Type B pancreatic cell (in vitro differentiated cells): ENCODE measurements at regions not wholly inside any gene's neighbourhood (a gene's known extent, or its start where the extent isn't known, plus 50 kb on each side); places are given as distances from the start of the nearest gene placed in this dataset.
"Not testable (repeated sequence)": the region's sequence is repeated elsewhere in the genome, so short reads cannot be mapped to it uniquely, and the experiment has no call there.

Experiments
- DNase-seq: peaks from one replicate; pipeline ENCODE4 v3.0.0; 2021; ENCODE audit warnings: mixed read lengths; ENCODE audit not compliant: unreplicated experiment; ENCODE audit errors: extremely low spot score
- H3K27ac Mint-ChIP-seq: 2 replicates; pipeline ENCODE4 v1.8.0; 2021; ENCODE audit warnings: mild to moderate bottlenecking, mixed read lengths
- H3K27me3 Mint-ChIP-seq: 2 replicates; pipeline ENCODE4 v1.8.0; 2021; ENCODE audit warnings: mixed read lengths
- H3K36me3 Mint-ChIP-seq: 2 replicates; pipeline ENCODE4 v1.8.0; 2021; ENCODE audit warnings: mixed read lengths
- H3K4me1 Mint-ChIP-seq: one replicate; pipeline ENCODE4 v1.8.0; 2021; ENCODE audit warnings: mixed read lengths; ENCODE audit not compliant: unreplicated experiment
- H3K4me3 Mint-ChIP-seq: 2 replicates; pipeline ENCODE4 v1.8.0; 2021; ENCODE audit warnings: mild to moderate bottlenecking, mixed read lengths
- H3K9me3 Mint-ChIP-seq: 2 replicates; pipeline ENCODE4 v1.8.0; 2021; ENCODE audit warnings: mixed read lengths
- TF ChIP-seq, protein P1 (sequence below): fragments of 200-600 bp; sonication (generic); conservative IDR thresholded peaks from 2 replicates; pipeline ENCODE4 v1.5.0; 2021; ENCODE audit warnings: antibody characterized with exemption, mild to moderate bottlenecking

DNA sequence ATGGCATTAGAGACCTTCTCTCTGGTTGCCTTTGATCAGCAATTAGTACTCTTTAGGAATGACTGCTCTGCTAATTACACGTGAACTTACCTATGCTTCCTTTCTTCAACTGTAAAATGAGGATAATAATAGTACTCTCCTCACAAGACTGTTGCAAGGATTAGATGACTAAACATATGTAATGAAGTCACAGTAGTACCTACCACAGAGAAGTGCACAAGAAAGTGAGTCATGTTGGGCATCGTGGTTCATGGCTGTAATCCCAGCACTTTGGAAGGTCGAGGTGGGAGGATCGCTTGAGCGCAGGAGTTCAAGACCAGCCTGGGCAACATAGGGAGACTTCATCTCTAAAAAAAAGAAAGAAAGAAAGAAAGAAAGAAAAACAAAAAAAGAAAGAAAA, 68.1 kb upstream of the AK4 start:
- H3K4me1 Mint-ChIP-seq = no peaks in the 10 kb centered on the region
- no peaks in the 10 kb centered on the region for H3K9me3 Mint-ChIP-seq
- H3K36me3 Mint-ChIP-seq = no peaks in the 10 kb centered on the region
- no peak overlapping the region for H3K27ac Mint-ChIP-seq
- H3K27me3 Mint-ChIP-seq = no peaks in the 10 kb centered on the region
- H3K4me3 Mint-ChIP-seq = no peak overlapping the region
- no peak for DNase-seq
- TF ChIP-seq, protein P1, sequence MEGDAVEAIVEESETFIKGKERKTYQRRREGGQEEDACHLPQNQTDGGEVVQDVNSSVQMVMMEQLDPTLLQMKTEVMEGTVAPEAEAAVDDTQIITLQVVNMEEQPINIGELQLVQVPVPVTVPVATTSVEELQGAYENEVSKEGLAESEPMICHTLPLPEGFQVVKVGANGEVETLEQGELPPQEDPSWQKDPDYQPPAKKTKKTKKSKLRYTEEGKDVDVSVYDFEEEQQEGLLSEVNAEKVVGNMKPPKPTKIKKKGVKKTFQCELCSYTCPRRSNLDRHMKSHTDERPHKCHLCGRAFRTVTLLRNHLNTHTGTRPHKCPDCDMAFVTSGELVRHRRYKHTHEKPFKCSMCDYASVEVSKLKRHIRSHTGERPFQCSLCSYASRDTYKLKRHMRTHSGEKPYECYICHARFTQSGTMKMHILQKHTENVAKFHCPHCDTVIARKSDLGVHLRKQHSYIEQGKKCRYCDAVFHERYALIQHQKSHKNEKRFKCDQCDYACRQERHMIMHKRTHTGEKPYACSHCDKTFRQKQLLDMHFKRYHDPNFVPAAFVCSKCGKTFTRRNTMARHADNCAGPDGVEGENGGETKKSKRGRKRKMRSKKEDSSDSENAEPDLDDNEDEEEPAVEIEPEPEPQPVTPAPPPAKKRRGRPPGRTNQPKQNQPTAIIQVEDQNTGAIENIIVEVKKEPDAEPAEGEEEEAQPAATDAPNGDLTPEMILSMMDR = no peak

DNA sequence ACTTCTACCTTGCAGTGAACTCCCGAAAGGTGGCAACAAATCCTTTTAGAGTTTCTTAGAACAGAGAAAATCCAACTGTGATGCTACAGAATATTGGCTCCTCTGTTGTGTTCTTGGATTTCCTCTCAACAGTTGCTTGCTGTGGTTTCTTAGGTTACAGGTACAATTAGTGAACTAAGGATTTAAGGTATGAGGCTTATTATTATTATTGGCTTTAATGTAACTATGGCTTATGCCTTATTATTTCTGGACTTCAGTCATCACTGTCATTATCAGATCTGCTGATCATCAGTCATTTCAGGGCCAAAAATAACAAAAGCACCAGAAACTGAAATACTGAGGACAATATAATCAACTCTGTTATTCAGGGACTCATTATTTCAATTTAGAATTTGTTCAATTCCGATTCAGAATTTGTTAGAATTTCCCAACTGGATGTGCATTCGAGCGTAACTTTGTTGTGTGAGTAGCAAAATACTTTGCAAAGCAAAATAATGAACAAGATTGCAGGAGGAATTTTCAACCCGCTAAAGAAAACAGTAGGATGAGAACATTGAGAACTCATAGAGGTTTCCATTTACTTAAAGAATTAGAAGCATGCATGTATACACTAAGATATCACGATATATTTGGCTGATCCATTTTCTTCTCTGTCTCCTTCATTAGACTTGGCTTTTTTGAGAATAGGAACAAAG, 65.5 kb upstream of the AK4 start:
- Mint-ChIP-seq H3K9me3 (peaks cover 7% of the 10 kb centered on the region), H3K27me3 (peaks cover 4% of the 10 kb centered on the region), H3K4me1 (no peaks in the 10 kb centered on the region), H3K36me3 (no peaks in the 10 kb centered on the region), H3K4me3 (no peak overlapping the region), H3K27ac (no peak overlapping the region)
- TF ChIP-seq, protein P1 = no peak
- DNase-seq = no peak

DNA sequence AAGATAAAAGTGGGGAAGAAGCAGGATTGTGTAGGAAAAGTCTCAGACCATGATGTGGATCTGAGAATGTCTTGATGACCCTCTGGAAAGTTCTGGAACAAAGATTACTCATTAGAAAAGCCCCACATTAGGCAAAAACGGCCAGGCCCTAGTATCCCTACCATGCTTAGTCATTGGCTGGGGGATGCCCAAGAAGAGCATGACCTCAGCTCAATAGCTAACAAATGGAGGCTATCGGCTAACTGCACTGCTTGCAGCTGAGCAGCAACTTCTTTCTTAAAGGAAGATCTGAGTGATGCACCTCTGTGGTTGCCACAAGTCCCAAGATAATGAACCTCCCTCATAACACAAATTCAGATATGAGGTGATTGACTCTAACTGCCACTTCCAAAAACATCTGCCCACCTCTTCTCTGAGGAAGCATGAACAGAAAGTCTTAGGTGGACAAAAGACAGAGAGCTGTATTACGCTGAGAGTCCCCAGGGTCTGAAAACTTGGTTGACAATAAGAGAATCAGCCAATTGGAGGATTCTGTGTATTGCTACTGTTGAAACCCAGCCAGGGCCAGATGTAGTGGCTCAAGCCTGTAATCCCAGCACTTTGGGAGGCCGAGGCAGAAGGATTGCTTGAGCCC, 64.6 kb upstream of the AK4 start:
- no peaks in the 10 kb centered on the region for H3K36me3 Mint-ChIP-seq
- peaks cover 10% of the 10 kb centered on the region for H3K9me3 Mint-ChIP-seq
- H3K4me3 Mint-ChIP-seq = no peak overlapping the region
- no peak overlapping the region for H3K27ac Mint-ChIP-seq
- DNase-seq = no peak
- H3K4me1 Mint-ChIP-seq = no peaks in the 10 kb centered on the region
- TF ChIP-seq, protein P1 = no peak
- H3K27me3 Mint-ChIP-seq = peaks cover 7% of the 10 kb centered on the region

DNA sequence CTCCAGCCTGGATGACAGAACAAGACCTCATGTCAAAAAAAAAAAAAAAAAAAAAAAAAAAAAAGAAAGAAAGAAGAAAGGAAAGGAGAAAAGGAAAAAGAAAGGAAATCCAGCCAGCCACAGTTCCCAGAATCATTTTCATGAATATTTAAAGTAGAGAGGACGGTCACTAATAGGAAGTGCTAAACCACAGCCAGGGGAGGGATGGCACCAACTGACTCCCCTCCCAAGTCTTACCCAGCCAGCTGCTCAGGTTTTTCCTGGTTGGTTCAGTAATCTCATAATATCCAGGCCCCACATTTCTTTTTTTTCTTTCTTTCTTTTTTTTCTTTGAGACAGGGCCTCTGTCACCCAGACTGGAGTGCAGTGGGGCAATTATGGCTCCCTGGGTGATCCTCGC, 63.9 kb upstream of the AK4 start:
- Mint-ChIP-seq H3K36me3 (no peaks in the 10 kb centered on the region), H3K4me3 (no peak overlapping the region), H3K27me3 (peaks cover 7% of the 10 kb centered on the region), H3K9me3 (peaks cover 10% of the 10 kb centered on the region), H3K4me1 (no peaks in the 10 kb centered on the region), H3K27ac (no peak overlapping the region)
- DNase-seq = no peak
- TF ChIP-seq, protein P1 = no peak

DNA sequence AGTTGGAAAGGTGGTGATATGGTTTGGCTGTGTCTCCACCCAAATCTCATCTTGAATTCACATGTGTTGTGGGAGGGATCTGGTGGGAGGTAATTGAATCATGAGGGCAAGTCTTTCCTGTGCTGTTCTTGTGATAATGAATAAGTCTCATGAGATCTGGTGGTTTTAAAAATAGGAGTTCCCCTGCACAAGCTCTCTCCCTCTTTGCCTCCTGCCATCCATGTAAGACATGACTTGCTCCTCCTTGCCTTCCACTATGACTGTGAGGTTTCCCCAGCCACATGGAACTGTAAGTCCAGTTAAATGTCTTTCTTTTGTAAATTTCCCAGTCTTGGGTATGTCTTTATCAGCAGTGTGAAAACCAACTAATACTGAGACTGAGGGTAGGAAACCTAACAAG, 60.5 kb upstream of the AK4 start:
- H3K27me3 Mint-ChIP-seq, H3K36me3 Mint-ChIP-seq, H3K27ac Mint-ChIP-seq, H3K4me1 Mint-ChIP-seq, H3K4me3 Mint-ChIP-seq, DNase-seq, H3K9me3 Mint-ChIP-seq: not testable (repeated sequence)

DNA sequence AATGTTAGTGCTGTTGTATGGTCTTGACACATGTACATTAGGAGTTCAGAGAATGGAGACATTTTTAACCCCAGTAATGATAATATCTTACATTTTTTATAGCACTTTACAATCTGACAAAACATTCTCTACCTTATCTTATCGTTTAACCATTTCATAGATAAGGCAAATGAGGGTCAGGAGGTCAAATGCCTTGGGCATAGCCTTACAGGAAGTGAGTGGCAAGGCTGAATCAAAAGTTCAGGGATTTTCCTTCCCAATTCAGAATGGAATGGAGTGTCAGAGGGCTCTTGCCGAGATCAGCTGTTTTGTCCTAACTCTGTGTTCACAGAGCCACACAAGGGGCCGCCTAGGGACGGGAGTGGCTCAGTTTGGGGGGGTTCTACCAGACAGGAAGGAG, 57.6 kb upstream of the AK4 start:
- DNase-seq = no peak
- H3K27ac Mint-ChIP-seq = no peak overlapping the region
- H3K27me3 Mint-ChIP-seq = peaks cover 7% of the 10 kb centered on the region
- TF ChIP-seq, protein P1 = no peak
- no peak overlapping the region for H3K4me3 Mint-ChIP-seq
- H3K9me3 Mint-ChIP-seq = peaks cover 10% of the 10 kb centered on the region
- H3K4me1 Mint-ChIP-seq = no peaks in the 10 kb centered on the region
- H3K36me3 Mint-ChIP-seq = no peaks in the 10 kb centered on the region
